GM04503 (cell line): ENCODE measurements at regions not wholly inside any gene's neighbourhood (a gene's known extent, or its start where the extent isn't known, plus 50 kb on each side); places are given as distances from the start of the nearest gene placed in this dataset.

ENCODE experiments used
- DNase-seq: peaks from one replicate; pipeline ENCODE4 v3.0.0-alpha.2; 2012; ENCODE audit warnings: low read depth

- DNase-seq, result no peak
Measured at GRCh38 chr20:23279836-23280235, 70.8 kb upstream of the NXT1 start.

GRCh38 chr20:23278172-23278571 is 72.4 kb upstream of the NXT1 start:
- DNase-seq, result no peak

- no peak for DNase-seq
Measured at GRCh38 chr20:23277316-23277715, 73.3 kb upstream of the NXT1 start.

- DNase-seq, result no peak
Measured at GRCh38 chr20:23273776-23274175, 76.8 kb upstream of the NXT1 start.

- no peak for DNase-seq
Measured at GRCh38 chr20:23272176-23273029, 78.2 kb upstream of the NXT1 start.

- no peak for DNase-seq
Measured at GRCh38 chr20:23270382-23270911, 80.1 kb upstream of the NXT1 start.

GRCh38 chr20:23269954-23270353 is 80.6 kb upstream of the NXT1 start:
- no peak for DNase-seq

- DNase-seq, result no peak
Measured at GRCh38 chr20:23268792-23269354, 81.7 kb upstream of the NXT1 start.

- no peak for DNase-seq
Measured at GRCh38 chr20:23267909-23268308, 82.7 kb upstream of the NXT1 start.

- DNase-seq, result no peak
Measured at GRCh38 chr20:23266530-23267398, 83.8 kb upstream of the NXT1 start.

GRCh38 chr20:23265226-23265625 is 85.4 kb upstream of the NXT1 start:
- no peak for DNase-seq

- no peak for DNase-seq
Measured at GRCh38 chr20:23264545-23264944, 86.0 kb upstream of the NXT1 start.

- DNase-seq, result no peak
Measured at GRCh38 chr20:23260181-23260840, 90.3 kb upstream of the NXT1 start.

GRCh38 chr20:23258747-23259121 is 91.9 kb upstream of the NXT1 start:
- no peak for DNase-seq

GRCh38 chr20:23257848-23258746 is 92.5 kb upstream of the NXT1 start:
- DNase-seq, result peak; percentile 50

- DNase-seq, result no peak
Measured at GRCh38 chr20:23257106-23257761, 93.4 kb upstream of the NXT1 start.

GRCh38 chr20:23255716-23256385 is 94.7 kb upstream of the NXT1 start:
- no peak for DNase-seq

GRCh38 chr20:23255106-23255505 is 95.5 kb upstream of the NXT1 start:
- DNase-seq, result no peak

- DNase-seq, result no peak
Measured at GRCh38 chr20:23254505-23254904, 96.1 kb upstream of the NXT1 start.

GRCh38 chr20:23254034-23254433 is 96.6 kb upstream of the NXT1 start:
- no peak for DNase-seq
